K562 (cell line): ENCODE measurements at regions not wholly inside any gene's neighbourhood (a gene's known extent, or its start where the extent isn't known, plus 50 kb on each side); places are given as distances from the start of the nearest gene placed in this dataset.

Experiments used
- ATF3 ChIP-seq, 2 experiments: fragments of 450-650 bp in 1 of 2; sonication (generic) in 1 of 2; formaldehyde crosslinking in 1 of 2; IDR thresholded peaks in 1 of 2; conservative IDR thresholded peaks in 1 of 2; 2 replicates each; pipeline versions ENCODE4 v1.6.1 to v1.8.1; 2016 to 2023; ENCODE audit warnings: mild to moderate bottlenecking in 2 of 2, moderate library complexity in 2 of 2, inconsistent platforms in 1 of 2, missing genetic modification reagents in 1 of 2
- BHLHE40 ChIP-seq: IDR thresholded peaks from 2 replicates; pipeline ENCODE4 v1.6.1; 2011; ENCODE audit warnings: low read length, improper control_type of control experiment
- DMBX1 ChIP-seq: fragments of 250-450 bp; sonication (Bioruptor Pico); IDR thresholded peaks from 2 replicates; pipeline ENCODE4 v1.8.0; 2022; ENCODE audit warnings: inconsistent platforms, mild to moderate bottlenecking, moderate library complexity, borderline replicate concordance
- E2F8 ChIP-seq: fragments of 450-650 bp; IDR thresholded peaks from 2 replicates; pipeline ENCODE4 v1.7.1; 2018; ENCODE audit warnings: mild to moderate bottlenecking, low read depth; ENCODE audit not compliant: partially characterized antibody
- EHMT2 ChIP-seq: fragments of 450-650 bp; IDR thresholded peaks from 2 replicates; pipeline ENCODE4 v1.6.1; 2018; ENCODE audit warnings: antibody characterized with exemption
- ELF4 ChIP-seq: fragments of 450-650 bp; formaldehyde crosslinking; IDR thresholded peaks from 2 replicates; pipeline ENCODE4 v1.4.0; 2022; ENCODE audit warnings: missing genetic modification characterization
- HOXB6 ChIP-seq: fragments of 250-450 bp; sonication (Bioruptor Pico); IDR thresholded peaks from 2 replicates; pipeline ENCODE4 v1.5.1; 2022; ENCODE audit warnings: mild to moderate bottlenecking, borderline replicate concordance
- KLF1 ChIP-seq: fragments of 450-650 bp; IDR thresholded peaks from 2 replicates; pipeline ENCODE4 v1.6.1; 2016; ENCODE audit warnings: missing genetic modification characterization, missing compliant biosample characterization
- MEF2D ChIP-seq: conservative IDR thresholded peaks from 2 replicates; pipeline ENCODE4 v1.6.1; 2016; ENCODE audit warnings: low read depth, missing genetic modification characterization, missing compliant biosample characterization
- NCOA2 ChIP-seq, 2 experiments: fragments of 450-650 bp; IDR thresholded peaks; 2 replicates each; pipeline ENCODE4 v1.6.1; 2018; ENCODE audit warnings: mild to moderate bottlenecking in 2 of 2, moderate library complexity in 1 of 2; ENCODE audit not compliant: partially characterized antibody in 2 of 2
- NR1H2 ChIP-seq: sonication (generic); formaldehyde crosslinking; IDR thresholded peaks from 2 replicates; pipeline ENCODE4 v1.4.0; 2020; ENCODE audit warnings: mild to moderate bottlenecking, missing genetic modification reagents
- PKNOX1 ChIP-seq: fragments of 450-650 bp; IDR thresholded peaks from 2 replicates; pipeline ENCODE4 v1.6.1; 2016
- SRSF1 ChIP-seq: fragments of 200-400 bp; formaldehyde crosslinking; IDR thresholded peaks from 2 replicates; pipeline ENCODE4 v1.6.1; 2017; ENCODE audit warnings: mild to moderate bottlenecking, low read depth, low read length, moderate library complexity
- TBP ChIP-seq: optimal IDR thresholded peaks from 2 replicates; pipeline ENCODE3; 2011; ENCODE audit warnings: low read depth, low read length, improper control_type of control experiment
- ZBTB11 ChIP-seq, 3 experiments: fragments of 200-800 bp in 1 of 3; fragments of 250-450 bp in 1 of 3; fragments of 450-650 bp in 1 of 3; sonication (Bioruptor Pico) in 1 of 3; sonication (Bioruptor generic) in 1 of 3; formaldehyde crosslinking in 1 of 3; IDR thresholded peaks; 2 replicates each; pipeline versions ENCODE4 v1.6.1 to v1.8.0; 2016 to 2022; ENCODE audit warnings: mild to moderate bottlenecking in 2 of 3, missing genetic modification characterization in 2 of 3, missing compliant biosample characterization in 1 of 3, moderate library complexity in 1 of 3
- ZFP91 ChIP-seq: sonication (generic); formaldehyde crosslinking; IDR thresholded peaks from 2 replicates; pipeline ENCODE4 v1.8.0; 2022; ENCODE audit warnings: mild to moderate bottlenecking, missing genetic modification reagents

GRCh38 chr6:129774697-129775447, 64.9 kb upstream of the ARHGAP18 start (continued):
- TF ChIP-seq DMBX1 (no peak), NR1H2 (CRISPR knock-in tag) (no peak), PKNOX1 (0 out of 2 replicates have a peak, but pooled peaks have one; percentile 6), SRSF1 (no peak), TBP (no peak), E2F8 (no peak), HOXB6 (CRISPR knock-in tag) (no peak), ZBTB11 (CRISPR knock-in tag; IDR thresholded peaks at IDR 0.05) (no peak), EHMT2 (peak; percentile 32; the same call in 1 of the 2 replicates), NCOA2 (IDR thresholded peaks at IDR 0.05; ENCODE audit: partially characterized antibody in 2 of 2) (no peak), BHLHE40 (no peak), ATF3 (IDR thresholded peaks at IDR 0.05) (no peak), ATF3 (CRISPR knock-in tag; conservative IDR thresholded peaks at IDR 0.05) (0 out of 2 replicates have a peak, but pooled peaks have one; percentile 46), MEF2D (tag) (no peak), ZFP91 (CRISPR knock-in tag) (no peak), ELF4 (peak; percentile 71; the same call in 1 of the 2 replicates), KLF1 (tag) (no peak)
